Gastrocnemius medialis (tissue), 4 donors: ENCODE measurements at regions not wholly inside any gene's neighbourhood (a gene's known extent, or its start where the extent isn't known, plus 50 kb on each side); places are given as distances from the start of the nearest gene placed in this dataset.

Source experiments
- POLR2A ChIP-seq, 2 donors: fragments of 450-650 bp; IDR thresholded peaks; one replicate each; pipeline ENCODE4 v1.6.1; 2017; ENCODE audit warnings: antibody characterized with exemption in 2 of 2, mild to moderate bottlenecking in 2 of 2, moderate library complexity in 2 of 2
- TF ChIP-seq, protein P1 (sequence below), 5 experiments: fragments of 450-650 bp in 3 of 5; fragments of 200-600 bp in 2 of 5; sonication (generic) in 2 of 5; IDR thresholded peaks in 4 of 5; conservative IDR thresholded peaks in 1 of 5; 1 replicate in 4 of 5; 2 replicates in 1 of 5; pipeline ENCODE4 v1.5.1; 2016 to 2019; ENCODE audit warnings: antibody characterized with exemption in 5 of 5, mild to moderate bottlenecking in 3 of 5, moderate library complexity in 3 of 5

DNA sequence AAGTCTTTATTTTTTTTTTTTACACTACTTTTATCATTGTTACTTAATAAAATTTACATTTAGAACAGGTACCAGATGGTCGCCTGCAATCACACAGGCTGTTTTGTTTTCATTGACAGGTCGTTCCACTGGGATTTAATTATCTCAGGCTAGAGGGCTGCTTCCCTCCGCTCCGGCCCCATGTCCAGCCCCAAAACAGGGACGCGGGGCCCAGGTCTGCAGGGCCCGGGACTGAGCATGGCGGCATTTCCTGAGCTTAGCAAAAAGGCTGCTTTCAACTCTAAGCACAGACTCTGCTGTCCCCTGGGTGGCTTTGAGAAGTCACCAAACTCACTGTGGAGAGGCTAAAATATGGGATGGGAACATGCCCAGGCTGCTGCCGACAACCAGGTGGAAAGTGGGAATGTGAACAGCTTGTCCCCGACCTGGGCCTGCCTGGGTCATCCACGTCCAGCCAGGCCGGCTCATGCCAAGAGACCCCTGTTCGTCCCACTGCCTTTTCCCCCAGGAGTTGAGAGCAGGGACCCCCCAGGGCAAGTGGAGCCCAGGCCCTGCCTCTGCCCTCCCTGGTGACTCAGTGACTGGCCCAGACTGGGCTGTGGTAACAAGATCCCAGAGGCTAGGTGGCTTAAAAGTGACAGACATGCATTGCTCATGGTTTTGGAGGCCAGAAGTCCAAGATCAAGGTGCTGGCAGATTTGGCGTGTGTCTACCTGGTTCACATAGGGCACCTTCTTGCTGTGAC lies 150.0 kb downstream of the SHANK2 start:
- TF ChIP-seq, protein P1, sequence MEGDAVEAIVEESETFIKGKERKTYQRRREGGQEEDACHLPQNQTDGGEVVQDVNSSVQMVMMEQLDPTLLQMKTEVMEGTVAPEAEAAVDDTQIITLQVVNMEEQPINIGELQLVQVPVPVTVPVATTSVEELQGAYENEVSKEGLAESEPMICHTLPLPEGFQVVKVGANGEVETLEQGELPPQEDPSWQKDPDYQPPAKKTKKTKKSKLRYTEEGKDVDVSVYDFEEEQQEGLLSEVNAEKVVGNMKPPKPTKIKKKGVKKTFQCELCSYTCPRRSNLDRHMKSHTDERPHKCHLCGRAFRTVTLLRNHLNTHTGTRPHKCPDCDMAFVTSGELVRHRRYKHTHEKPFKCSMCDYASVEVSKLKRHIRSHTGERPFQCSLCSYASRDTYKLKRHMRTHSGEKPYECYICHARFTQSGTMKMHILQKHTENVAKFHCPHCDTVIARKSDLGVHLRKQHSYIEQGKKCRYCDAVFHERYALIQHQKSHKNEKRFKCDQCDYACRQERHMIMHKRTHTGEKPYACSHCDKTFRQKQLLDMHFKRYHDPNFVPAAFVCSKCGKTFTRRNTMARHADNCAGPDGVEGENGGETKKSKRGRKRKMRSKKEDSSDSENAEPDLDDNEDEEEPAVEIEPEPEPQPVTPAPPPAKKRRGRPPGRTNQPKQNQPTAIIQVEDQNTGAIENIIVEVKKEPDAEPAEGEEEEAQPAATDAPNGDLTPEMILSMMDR (IDR thresholded peaks at IDR 0.05 in 4 of 5, conservative IDR thresholded peaks at IDR 0.05 in 1 of 5) = no peak
- TF ChIP-seq POLR2A (IDR thresholded peaks at IDR 0.05) = no peak
